WERI-Rb-1 (cell line): ENCODE measurements at regions not wholly inside any gene's neighbourhood (a gene's known extent, or its start where the extent isn't known, plus 50 kb on each side); places are given as distances from the start of the nearest gene placed in this dataset.

Source experiments
- DNase-seq: peaks from one replicate; pipeline ENCODE4 v3.0.0-alpha.2; 2020
- H3K27ac ChIP-seq: fragments of 250-450 bp; sonication (Bioruptor Pico); 2 replicates; pipeline ENCODE4 v1.5.1; 2020; ENCODE audit warnings: mild to moderate bottlenecking, moderate library complexity
- H3K27me3 ChIP-seq: fragments of 250-450 bp; sonication (Bioruptor Pico); 2 replicates; pipeline ENCODE4 v1.5.1; 2021; ENCODE audit warnings: mild to moderate bottlenecking, low read depth, moderate library complexity; ENCODE audit not compliant: insufficient read depth, severe bottlenecking
- H3K36me3 ChIP-seq: fragments of 250-450 bp; sonication (Bioruptor Pico); 2 replicates; pipeline ENCODE4 v1.5.1; 2020; ENCODE audit warnings: mild to moderate bottlenecking, moderate library complexity
- H3K4me3 ChIP-seq: 2 replicates; pipeline ENCODE4 v1.5.1; 2011; ENCODE audit warnings: low read depth, mild to moderate bottlenecking, control low read depth, low read length
- H3K9me3 ChIP-seq: fragments of 250-450 bp; sonication (Bioruptor Pico); 2 replicates; pipeline ENCODE4 v1.5.1; 2021; ENCODE audit warnings: mild to moderate bottlenecking, moderate library complexity; ENCODE audit not compliant: severe bottlenecking
- TF ChIP-seq, protein P1 (sequence below): IDR thresholded peaks from 2 replicates; pipeline ENCODE4 v1.5.1; 2011; ENCODE audit warnings: low read depth, mild to moderate bottlenecking, control low read depth, inconsistent platforms, low read length

DNA sequence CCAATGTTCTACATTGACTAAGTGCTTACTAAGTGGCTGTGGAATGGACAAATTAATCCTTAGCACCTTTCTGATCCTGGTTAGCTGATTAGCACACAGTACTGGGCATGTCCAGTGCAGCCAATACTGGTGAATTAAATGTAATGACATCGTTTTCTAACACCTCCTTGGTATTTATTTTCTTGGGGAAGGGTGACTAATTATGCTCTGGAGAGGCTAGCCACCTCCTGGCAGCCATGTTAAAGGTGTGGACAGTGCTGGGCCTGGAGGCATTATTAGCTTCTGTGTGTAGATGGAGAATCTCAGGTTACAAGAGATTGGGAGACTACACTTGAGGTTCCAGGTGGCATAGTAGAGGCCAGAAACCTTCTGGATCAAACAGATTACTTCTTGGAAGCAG lies 230.9 kb upstream of the DDHD1 start:
- Histone ChIP-seq H3K27me3 (peaks cover 37% of the 10 kb centered on the region), H3K9me3 (no peaks in the 10 kb centered on the region), H3K4me3 (no peak overlapping the region), H3K36me3 (no peaks in the 10 kb centered on the region), H3K27ac (no peak overlapping the region)
- TF ChIP-seq, protein P1, sequence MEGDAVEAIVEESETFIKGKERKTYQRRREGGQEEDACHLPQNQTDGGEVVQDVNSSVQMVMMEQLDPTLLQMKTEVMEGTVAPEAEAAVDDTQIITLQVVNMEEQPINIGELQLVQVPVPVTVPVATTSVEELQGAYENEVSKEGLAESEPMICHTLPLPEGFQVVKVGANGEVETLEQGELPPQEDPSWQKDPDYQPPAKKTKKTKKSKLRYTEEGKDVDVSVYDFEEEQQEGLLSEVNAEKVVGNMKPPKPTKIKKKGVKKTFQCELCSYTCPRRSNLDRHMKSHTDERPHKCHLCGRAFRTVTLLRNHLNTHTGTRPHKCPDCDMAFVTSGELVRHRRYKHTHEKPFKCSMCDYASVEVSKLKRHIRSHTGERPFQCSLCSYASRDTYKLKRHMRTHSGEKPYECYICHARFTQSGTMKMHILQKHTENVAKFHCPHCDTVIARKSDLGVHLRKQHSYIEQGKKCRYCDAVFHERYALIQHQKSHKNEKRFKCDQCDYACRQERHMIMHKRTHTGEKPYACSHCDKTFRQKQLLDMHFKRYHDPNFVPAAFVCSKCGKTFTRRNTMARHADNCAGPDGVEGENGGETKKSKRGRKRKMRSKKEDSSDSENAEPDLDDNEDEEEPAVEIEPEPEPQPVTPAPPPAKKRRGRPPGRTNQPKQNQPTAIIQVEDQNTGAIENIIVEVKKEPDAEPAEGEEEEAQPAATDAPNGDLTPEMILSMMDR, result no peak
- DNase-seq, result no peak

DNA sequence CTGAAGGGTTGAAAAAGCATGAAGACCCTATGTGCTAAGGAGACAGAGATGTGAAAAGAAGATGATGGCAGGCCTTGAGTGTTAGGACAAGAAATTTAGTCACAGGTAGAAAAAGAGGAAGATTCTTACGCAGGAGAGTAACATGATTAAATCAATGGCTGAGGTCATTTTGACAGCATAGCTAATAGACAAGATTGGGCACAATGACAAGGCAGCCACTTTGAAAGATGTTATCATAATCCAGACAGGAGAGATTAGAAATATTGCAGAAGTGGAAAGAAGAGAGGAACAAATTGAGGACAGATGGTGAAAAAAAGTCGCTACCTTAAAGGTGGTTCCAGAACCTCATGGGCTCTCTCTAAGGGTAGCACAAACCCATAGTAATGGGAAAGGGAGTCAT lies 228.8 kb upstream of the DDHD1 start:
- TF ChIP-seq, protein P1, result no peak
- Histone ChIP-seq H3K27me3 (peaks cover 35% of the 10 kb centered on the region), H3K27ac (no peak overlapping the region), H3K4me3 (no peak overlapping the region), H3K36me3 (no peaks in the 10 kb centered on the region), H3K9me3 (no peaks in the 10 kb centered on the region)
- no peak for DNase-seq

DNA sequence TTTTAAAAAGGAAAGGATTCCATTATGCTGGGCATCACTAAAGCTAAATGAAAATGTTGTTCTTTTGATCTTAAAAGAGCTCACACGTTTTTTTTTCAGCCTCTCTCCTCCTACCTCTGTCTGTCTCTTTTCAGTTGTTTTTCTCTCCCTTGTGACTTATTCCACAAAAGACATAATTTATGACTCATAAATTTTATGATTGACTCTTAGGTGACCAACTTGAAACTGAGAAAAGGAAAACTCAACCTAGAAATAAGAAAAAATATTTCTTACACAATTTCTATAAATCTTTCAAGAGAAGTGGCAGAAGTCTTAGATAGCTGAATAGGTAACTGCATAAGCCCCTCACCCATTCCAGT lies 227.7 kb upstream of the DDHD1 start:
- H3K27ac ChIP-seq, result no peak overlapping the region
- no peaks in the 10 kb centered on the region for H3K9me3 ChIP-seq
- H3K4me3 ChIP-seq, result no peak overlapping the region
- H3K36me3 ChIP-seq, result no peaks in the 10 kb centered on the region
- peaks cover 27% of the 10 kb centered on the region for H3K27me3 ChIP-seq
- DNase-seq, result no peak
- TF ChIP-seq, protein P1, result no peak

DNA sequence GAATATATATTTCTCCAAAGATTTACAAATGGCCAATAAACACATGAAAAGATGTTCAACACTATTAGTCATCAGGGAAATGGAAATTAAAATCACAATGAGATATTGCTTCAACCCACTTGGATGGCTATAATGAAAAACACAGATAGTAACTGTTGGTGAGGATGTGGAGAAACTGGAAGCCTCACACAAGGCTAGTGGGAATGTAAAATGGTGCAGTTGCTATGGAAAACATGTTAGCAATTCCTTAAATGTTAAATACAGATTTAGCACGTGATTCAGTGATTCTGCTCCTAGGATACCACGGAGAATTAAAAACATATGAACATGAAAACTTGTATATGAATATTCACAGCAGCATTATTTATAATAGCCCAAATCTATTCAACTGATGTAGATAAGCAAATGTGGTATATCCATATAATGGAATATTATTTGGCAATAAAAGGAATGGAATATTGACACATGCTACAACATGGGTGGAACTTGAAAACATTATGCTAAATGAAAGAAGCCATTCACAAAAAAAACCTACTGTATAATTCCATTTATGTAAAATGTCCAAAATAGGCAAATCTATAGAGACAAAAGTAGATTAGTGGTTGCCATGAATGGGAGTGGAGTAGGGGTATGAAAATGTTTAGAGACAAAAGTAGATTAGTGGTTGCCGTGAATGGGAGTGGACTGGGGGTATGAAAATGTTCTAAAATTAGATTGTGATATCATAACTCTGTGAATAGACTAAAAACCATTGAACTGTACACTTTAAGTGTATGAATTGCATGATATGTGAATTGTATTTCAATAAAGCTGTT lies 227.1 kb upstream of the DDHD1 start:
- no peak overlapping the region for H3K27ac ChIP-seq
- peaks cover 22% of the 10 kb centered on the region for H3K27me3 ChIP-seq
- H3K4me3 ChIP-seq, result no peak overlapping the region
- H3K36me3 ChIP-seq, result no peaks in the 10 kb centered on the region
- TF ChIP-seq, protein P1, result no peak
- no peaks in the 10 kb centered on the region for H3K9me3 ChIP-seq
- DNase-seq, result no peak

DNA sequence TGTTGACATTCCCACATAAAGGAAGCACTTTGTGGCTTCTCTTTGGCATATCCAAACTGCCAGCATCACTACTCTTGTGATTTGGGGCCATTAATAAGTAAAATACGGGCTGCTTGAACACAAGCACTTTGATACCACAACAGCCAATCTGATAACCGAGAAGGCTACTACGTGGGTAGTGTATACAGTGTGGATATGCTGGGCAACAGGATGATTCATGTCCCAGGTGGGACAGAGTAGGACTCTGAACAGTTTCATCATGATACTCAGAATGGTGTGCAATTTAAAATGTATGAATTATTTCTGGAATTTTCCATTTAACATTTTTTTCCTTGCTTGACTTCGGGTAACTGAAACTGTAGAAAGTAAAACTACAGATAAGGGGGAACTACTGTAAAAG lies 225.0 kb upstream of the DDHD1 start:
- no peaks in the 10 kb centered on the region for H3K36me3 ChIP-seq
- H3K4me3 ChIP-seq, result no peak overlapping the region
- H3K27ac ChIP-seq, result no peak overlapping the region
- DNase-seq, result no peak
- no peaks in the 10 kb centered on the region for H3K9me3 ChIP-seq
- TF ChIP-seq, protein P1, result no peak
- H3K27me3 ChIP-seq, result peaks cover 30% of the 10 kb centered on the region

DNA sequence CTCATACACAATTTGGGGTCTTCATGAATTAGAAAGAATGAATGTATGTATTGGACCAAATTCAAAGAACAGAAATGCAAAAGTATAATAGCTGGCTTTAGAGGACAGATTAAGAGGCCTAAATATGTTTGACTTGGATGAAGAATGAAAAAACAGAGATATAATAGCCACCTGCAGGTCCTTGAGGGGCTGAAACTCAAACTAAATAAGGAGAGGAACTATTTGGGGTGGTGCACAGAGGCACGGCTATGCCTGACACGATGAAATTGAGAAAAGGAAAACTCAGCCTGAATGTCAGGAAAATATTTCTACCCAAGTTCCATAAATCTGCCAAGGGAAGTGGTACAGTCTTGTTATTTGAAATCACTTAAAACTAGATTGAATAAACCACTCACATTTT lies 222.9 kb upstream of the DDHD1 start:
- Histone ChIP-seq H3K4me3 (no peak overlapping the region), H3K36me3 (no peaks in the 10 kb centered on the region), H3K27ac (no peak overlapping the region), H3K27me3 (peaks cover 25% of the 10 kb centered on the region), H3K9me3 (no peaks in the 10 kb centered on the region)
- DNase-seq, result no peak
- TF ChIP-seq, protein P1, result no peak
